Islet precursor cell (in vitro differentiated cells): ENCODE measurements at regions not wholly inside any gene's neighbourhood (a gene's known extent, or its start where the extent isn't known, plus 50 kb on each side); places are given as distances from the start of the nearest gene placed in this dataset.

Experiments used
- DNase-seq: peaks from one replicate; pipeline ENCODE4 v3.0.0-alpha.2; 2018

GRCh38 chr10:130571674-130572073, 435.5 kb downstream of the GLRX3 start:
- no peak for DNase-seq

DNA sequence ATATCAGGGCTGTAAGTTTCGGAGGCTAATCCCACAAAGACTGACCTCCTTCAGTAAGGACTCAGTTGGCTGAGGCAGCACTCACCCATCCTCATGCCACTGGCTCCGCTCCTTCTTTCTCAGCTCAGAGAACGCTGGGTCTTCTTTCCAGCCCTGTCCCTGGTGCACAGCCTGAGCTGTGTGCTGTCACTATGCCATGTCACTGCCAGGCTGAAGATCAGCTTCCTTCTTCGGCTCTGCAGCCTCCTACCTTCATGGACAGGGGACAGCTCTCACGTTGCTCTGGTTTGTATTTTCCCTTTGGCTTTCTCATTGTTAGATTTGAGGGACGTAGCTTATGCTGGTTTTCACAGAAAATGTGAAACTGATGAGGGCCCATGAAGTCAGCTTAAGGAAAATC, 437.3 kb downstream of the GLRX3 start:
- no peak for DNase-seq

DNA sequence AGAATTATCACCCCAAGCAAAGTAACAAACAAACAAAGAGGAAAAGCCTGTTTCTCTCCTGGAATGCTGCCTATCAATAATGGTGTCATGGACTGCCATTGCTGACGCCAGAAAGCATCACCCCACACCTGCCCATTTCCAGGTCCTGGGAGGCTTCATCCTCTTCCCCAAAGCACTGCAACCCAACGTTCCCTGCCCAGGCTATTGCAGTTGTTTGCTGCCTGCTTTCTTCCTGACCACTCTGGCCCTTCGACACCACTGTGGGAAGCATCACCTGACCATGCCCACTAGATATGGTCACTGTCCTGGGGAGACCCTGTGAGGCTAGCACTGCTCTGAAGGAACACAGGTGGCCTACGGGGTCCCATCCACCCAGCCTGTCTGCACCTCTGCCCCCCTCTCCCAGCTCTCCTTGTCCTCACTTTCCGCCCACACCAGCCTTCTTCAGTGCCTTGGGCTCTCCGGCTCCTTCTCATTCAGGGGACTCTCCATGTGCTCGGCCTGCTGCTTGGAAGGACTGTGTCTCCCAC, 439.6 kb downstream of the GLRX3 start:
- no peak for DNase-seq

GRCh38 chr10:130576427-130576826, 440.2 kb downstream of the GLRX3 start:
- no peak for DNase-seq

DNA sequence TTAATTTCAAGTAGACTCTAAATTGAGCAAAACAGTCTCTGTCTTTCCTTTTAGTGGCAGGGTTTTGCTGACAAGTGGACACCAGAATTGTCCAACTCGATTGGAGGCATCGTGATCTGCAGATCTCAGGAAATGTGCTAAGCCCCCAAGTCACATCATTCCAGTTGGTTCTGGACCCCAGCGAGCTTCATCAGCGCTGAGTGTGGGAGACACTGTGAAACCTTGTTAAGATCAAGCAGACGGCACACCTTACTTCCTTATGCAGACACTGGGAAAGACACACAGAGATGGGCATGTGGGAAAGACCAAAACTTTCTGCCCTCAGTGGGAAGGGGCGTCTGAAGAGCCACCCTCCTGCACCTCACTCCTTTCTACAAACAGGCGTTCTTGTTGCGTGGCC, 440.8 kb downstream of the GLRX3 start:
- DNase-seq = no peak

DNA sequence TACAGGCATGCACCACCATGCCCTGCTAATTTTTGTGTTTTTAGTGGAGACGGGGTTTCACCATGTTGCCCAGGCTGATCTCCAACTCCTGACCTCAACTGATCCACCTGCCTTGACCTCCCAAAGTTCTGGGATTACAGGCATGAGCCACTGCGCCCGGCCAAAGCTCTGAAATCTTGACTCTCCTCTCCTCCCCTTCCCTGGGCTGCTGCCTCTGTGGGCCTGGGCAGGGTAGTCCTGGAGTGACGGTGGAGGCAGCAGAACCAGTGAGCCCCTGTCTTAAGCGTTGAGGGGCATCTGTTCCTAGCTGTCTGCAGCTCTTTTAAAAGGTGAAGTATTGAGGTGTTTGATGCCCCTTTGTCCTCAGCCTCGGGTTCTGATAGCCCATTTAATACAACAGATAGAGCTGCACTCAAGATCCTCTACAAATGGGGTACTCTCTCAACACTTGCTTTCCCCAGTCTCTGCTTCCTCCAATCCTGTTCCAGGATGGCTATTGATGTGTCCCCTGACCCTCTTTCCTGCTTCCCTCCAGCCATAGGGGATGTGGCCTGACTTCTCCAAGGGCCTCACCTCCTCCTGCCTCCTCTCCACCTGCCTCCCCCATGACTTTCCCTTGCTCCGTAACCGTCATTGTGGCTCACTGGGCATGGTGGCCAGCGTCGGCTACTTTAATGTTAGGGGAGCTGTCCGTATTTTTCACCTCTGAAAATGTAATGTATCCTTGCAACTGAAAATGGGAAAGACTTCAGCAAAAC, 442.5 kb downstream of the GLRX3 start:
- DNase-seq = no peak

DNA sequence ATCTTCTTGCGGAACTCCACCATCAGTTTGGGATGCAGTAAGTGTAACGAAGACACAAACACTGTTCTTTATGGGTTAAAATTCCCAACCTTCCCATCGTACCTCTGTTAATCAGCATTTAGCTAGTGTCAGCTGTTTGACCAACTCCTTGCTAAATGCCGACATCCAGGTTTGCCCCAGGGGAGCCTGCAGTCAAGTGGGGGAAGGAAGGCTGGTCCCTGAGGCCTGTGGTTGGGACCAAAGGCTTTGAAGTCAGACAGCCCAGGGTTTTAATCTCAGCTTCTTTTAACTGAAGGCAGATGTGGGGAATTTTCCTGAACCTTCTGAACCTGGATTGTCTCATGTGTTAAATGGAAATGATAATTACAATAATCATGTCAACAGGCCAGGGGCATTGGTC, 443.7 kb downstream of the GLRX3 start:
- DNase-seq = peak; percentile 73

- DNase-seq = no peak
Measured at GRCh38 chr10:130580975-130581374, 444.8 kb downstream of the GLRX3 start.

GRCh38 chr10:130587718-130588117, 451.5 kb downstream of the GLRX3 start:
- DNase-seq = no peak

GRCh38 chr10:130606001-130606405, 469.8 kb downstream of the GLRX3 start:
- peak; percentile 80 for DNase-seq

- DNase-seq = no peak
Measured at GRCh38 chr10:130607366-130607765, 471.2 kb downstream of the GLRX3 start.

- no peak for DNase-seq
Measured at GRCh38 chr10:130611239-130611638, 475.0 kb downstream of the GLRX3 start.

DNA sequence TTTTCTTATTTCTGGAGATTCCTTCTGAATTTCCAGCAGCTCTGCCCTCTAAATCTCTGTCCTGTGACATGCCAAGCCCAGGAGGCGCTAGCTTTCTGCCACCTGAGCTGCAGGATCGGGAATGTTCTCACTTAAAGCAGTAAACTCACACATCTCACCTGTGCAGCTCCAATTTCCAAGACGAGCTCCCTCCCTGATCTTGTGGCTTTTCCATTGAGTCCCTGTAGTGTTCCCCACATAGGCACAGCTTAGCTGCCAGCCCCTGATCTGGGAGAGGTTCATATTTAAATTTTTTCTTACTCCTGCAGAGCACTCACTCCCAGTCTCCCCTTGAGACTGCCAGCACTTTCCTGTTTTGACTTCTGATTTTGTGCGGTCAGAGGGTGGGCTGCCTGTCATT, 479.3 kb downstream of the GLRX3 start:
- no peak for DNase-seq

- no peak for DNase-seq
Measured at GRCh38 chr10:130617985-130618384, 481.8 kb downstream of the GLRX3 start.

GRCh38 chr10:130618647-130619046, 482.5 kb downstream of the GLRX3 start:
- no peak for DNase-seq

- DNase-seq = no peak
Measured at GRCh38 chr10:130621231-130621775, 485.1 kb downstream of the GLRX3 start.

- no peak for DNase-seq
Measured at GRCh38 chr10:130623680-130624267, 487.6 kb downstream of the GLRX3 start.

- no peak for DNase-seq
Measured at GRCh38 chr10:130627346-130628045, 491.3 kb downstream of the GLRX3 start.

DNA sequence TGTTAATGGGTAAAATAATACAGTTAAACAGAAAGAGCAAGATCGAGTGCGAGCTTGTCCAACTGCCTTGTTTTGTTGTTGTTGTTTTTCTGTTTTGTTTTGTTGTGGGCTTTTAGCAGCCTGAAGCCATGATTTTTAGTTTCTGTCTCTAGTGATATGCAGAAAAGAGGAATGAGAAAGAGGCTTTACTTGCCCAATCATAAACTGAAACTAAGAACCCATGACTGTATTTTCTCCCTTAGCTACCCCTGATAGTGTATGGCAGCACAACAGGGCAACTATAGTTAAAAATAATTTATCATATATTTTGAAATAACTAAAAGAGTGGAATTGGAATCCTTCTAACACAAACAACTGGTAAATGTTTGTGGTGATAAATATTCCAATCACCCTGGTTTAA, 493.9 kb downstream of the GLRX3 start:
- DNase-seq = no peak

DNA sequence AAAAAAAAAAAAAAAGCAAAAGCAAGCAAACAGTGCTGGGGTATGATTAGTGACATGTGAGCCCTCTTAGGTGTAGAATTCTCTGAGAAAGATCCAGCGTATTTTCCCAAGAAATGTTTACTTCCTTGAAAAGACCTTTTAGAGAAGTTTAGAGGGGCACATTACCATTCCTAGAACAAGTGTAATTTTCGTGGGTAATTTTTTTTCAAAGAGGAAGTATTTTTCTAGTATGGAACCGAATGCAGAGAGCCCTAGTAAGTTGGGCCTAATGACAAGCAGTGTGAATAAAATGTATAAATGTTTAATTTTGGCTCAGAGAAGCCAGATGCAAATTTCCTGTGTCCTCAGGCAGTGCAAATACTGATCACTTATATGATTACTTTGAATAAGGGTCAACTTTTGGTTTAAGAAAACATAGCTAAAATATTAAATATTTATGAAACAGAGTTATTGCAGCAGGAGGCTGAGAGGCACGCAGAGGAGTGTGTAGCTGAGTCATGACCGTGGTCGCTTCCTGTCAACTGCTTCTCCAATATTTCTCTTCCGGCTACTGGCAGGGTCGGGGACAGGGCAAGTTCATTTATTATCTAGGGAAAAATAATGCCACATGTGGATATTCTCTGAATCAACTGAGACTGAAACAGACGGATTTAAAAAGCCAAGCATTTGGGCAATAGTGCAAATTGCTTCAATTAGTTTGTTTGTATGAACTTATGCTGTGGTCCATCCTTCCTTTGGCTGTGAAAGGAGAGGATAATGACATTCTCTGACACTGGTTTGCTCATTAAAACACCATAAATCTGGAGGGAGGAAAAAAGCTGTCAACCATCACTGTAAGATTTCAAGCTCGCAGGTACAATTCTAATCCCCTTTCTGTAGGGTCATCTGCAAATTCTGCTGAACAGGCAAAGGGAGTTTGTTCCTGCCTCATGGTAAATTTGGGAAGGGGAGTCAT, 495.2 kb downstream of the GLRX3 start:
- DNase-seq = no peak

GRCh38 chr10:130634816-130635215, 498.6 kb downstream of the GLRX3 start:
- DNase-seq = no peak

DNA sequence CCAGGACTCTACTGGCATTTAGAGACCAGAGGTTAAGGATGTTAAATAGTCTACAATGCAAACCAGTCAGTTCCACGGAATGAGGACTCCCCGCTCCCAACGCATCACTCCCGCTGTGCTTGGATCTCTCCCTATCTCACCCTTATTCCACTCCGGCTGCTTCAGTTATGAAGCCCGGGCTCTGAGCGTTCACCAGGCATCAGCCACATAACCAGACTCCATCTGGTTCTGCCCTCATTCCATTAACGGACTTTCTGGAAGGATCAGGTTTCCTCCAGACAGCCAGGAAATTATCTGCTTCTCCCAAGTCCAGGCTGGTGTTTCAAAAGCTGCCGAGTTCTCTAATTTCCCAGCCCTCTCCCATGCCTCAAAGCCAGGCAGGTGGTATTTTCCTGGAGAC, 499.3 kb downstream of the GLRX3 start:
- peak; percentile 54 for DNase-seq
